ENCODE measurements at regions not wholly inside any gene's neighbourhood (a gene's known extent, or its start where the extent isn't known, plus 50 kb on each side); places are given as distances from the start of the nearest gene placed in this dataset.

GRCh38 chr10:125332548-125333208, 172.3 kb upstream of the CTBP2 start:
- Histone ChIP-seq H3K4me3 (ENCODE audit: extremely low read depth, insufficient read depth, low read length, poor library complexity, severe bottlenecking) (no peak overlapping the region), H3K27ac (ENCODE audit: low read depth, low read length, severe bottlenecking) (no peak overlapping the region), H3K36me3 (ENCODE audit: control insufficient read depth, insufficient read depth, low read length) (no peaks in the 10 kb centered on the region), H3K9me3 (ENCODE audit: control insufficient read depth, low read length) (no peaks in the 10 kb centered on the region), H3K4me1 (ENCODE audit: control insufficient read depth, insufficient read depth, low read length, poor library complexity, severe bottlenecking) (no peaks in the 10 kb centered on the region)
- 83 to 98% methylated on average over 1 to 4 of the region's 6 CpGs for WGBS, 2 experiments (ENCODE audit: insufficient coverage in 2 of 2)

GRCh38 chr10:125331056-125331455, 170.7 kb upstream of the CTBP2 start:
- Histone ChIP-seq H3K4me1 (ENCODE audit: control insufficient read depth, insufficient read depth, low read length, poor library complexity, severe bottlenecking) (no peaks in the 10 kb centered on the region), H3K4me3 (ENCODE audit: extremely low read depth, insufficient read depth, low read length, poor library complexity, severe bottlenecking) (no peak overlapping the region), H3K36me3 (ENCODE audit: control insufficient read depth, insufficient read depth, low read length) (no peaks in the 10 kb centered on the region), H3K9me3 (ENCODE audit: control insufficient read depth, low read length) (no peaks in the 10 kb centered on the region), H3K27ac (ENCODE audit: low read depth, low read length, severe bottlenecking) (no peak overlapping the region)
- WGBS, 2 experiments (ENCODE audit: insufficient coverage in 2 of 2), result 94 to 96% methylated on average over 7 of the region's 7 CpGs

- H3K4me1 ChIP-seq (ENCODE audit: control insufficient read depth, insufficient read depth, low read length, poor library complexity, severe bottlenecking), result no peaks in the 10 kb centered on the region
- 84 to 92% methylated on average over 4 to 6 of the region's 6 CpGs for WGBS, 2 experiments (ENCODE audit: insufficient coverage in 2 of 2)
These were observed 168.7 kb upstream of the CTBP2 start for GRCh38 chr10:125329056-125329455.

GRCh38 chr10:125325326-125325725, 165.0 kb upstream of the CTBP2 start:
- Histone ChIP-seq H3K4me3 (ENCODE audit: extremely low read depth, insufficient read depth, low read length, poor library complexity, severe bottlenecking) (no peak overlapping the region), H3K4me1 (ENCODE audit: control insufficient read depth, insufficient read depth, low read length, poor library complexity, severe bottlenecking) (no peaks in the 10 kb centered on the region), H3K27ac (ENCODE audit: low read depth, low read length, severe bottlenecking) (no peak overlapping the region), H3K9me3 (ENCODE audit: control insufficient read depth, low read length) (no peaks in the 10 kb centered on the region), H3K36me3 (ENCODE audit: control insufficient read depth, insufficient read depth, low read length) (no peaks in the 10 kb centered on the region)
- WGBS, 2 experiments (ENCODE audit: insufficient coverage in 2 of 2), result 91% methylated on average over 1 to 3 of the region's 3 CpGs

More at GRCh38 chr10:125329056-125329455, 168.7 kb upstream of the CTBP2 start:
- Histone ChIP-seq H3K36me3 (ENCODE audit: control insufficient read depth, insufficient read depth, low read length) (no peaks in the 10 kb centered on the region), H3K4me3 (ENCODE audit: extremely low read depth, insufficient read depth, low read length, poor library complexity, severe bottlenecking) (no peak overlapping the region), H3K27ac (ENCODE audit: low read depth, low read length, severe bottlenecking) (no peak overlapping the region), H3K9me3 (ENCODE audit: control insufficient read depth, low read length) (no peaks in the 10 kb centered on the region)

- Histone ChIP-seq H3K9me3 (ENCODE audit: control insufficient read depth, low read length) (no peaks in the 10 kb centered on the region), H3K4me1 (ENCODE audit: control insufficient read depth, insufficient read depth, low read length, poor library complexity, severe bottlenecking) (no peaks in the 10 kb centered on the region), H3K4me3 (ENCODE audit: extremely low read depth, insufficient read depth, low read length, poor library complexity, severe bottlenecking) (no peak overlapping the region), H3K36me3 (ENCODE audit: control insufficient read depth, insufficient read depth, low read length) (no peaks in the 10 kb centered on the region), H3K27ac (ENCODE audit: low read depth, low read length, severe bottlenecking) (no peak overlapping the region)
- 89 to 94% methylated on average over 2 of the region's 3 CpGs for WGBS, 2 experiments (ENCODE audit: insufficient coverage in 2 of 2)
These were observed 156.1 kb upstream of the CTBP2 start for GRCh38 chr10:125316436-125316835.

GRCh38 chr10:125300937-125301336, 140.6 kb upstream of the CTBP2 start:
- H3K4me1 ChIP-seq (ENCODE audit: control insufficient read depth, insufficient read depth, low read length, poor library complexity, severe bottlenecking), result no peaks in the 10 kb centered on the region
- no peak overlapping the region for H3K4me3 ChIP-seq (ENCODE audit: extremely low read depth, insufficient read depth, low read length, poor library complexity, severe bottlenecking)
- no peak overlapping the region for H3K27ac ChIP-seq (ENCODE audit: low read depth, low read length, severe bottlenecking)
- no peaks in the 10 kb centered on the region for H3K36me3 ChIP-seq (ENCODE audit: control insufficient read depth, insufficient read depth, low read length)
- no peaks in the 10 kb centered on the region for H3K9me3 ChIP-seq (ENCODE audit: control insufficient read depth, low read length)
- 83 to 100% methylated on average over 1 of the region's 2 CpGs for WGBS, 2 experiments (ENCODE audit: insufficient coverage in 2 of 2)

- no peaks in the 10 kb centered on the region for H3K36me3 ChIP-seq (ENCODE audit: control insufficient read depth, insufficient read depth, low read length)
- H3K27ac ChIP-seq (ENCODE audit: low read depth, low read length, severe bottlenecking), result no peak overlapping the region
- no peaks in the 10 kb centered on the region for H3K4me1 ChIP-seq (ENCODE audit: control insufficient read depth, insufficient read depth, low read length, poor library complexity, severe bottlenecking)
- no peaks in the 10 kb centered on the region for H3K9me3 ChIP-seq (ENCODE audit: control insufficient read depth, low read length)
- WGBS, 2 experiments (ENCODE audit: insufficient coverage in 2 of 2), result 29 to 86% methylated on average over 1 of the region's 2 CpGs
- H3K4me3 ChIP-seq (ENCODE audit: extremely low read depth, insufficient read depth, low read length, poor library complexity, severe bottlenecking), result no peak overlapping the region
These were observed 139.1 kb upstream of the CTBP2 start for GRCh38 chr10:125299461-125299860.

- WGBS, 2 experiments (ENCODE audit: insufficient coverage in 2 of 2), result 89 to 92% methylated on average over 8 to 9 of the region's 9 CpGs
- no peaks in the 10 kb centered on the region for H3K36me3 ChIP-seq (ENCODE audit: control insufficient read depth, insufficient read depth, low read length)
- H3K9me3 ChIP-seq (ENCODE audit: control insufficient read depth, low read length), result no peaks in the 10 kb centered on the region
- no peaks in the 10 kb centered on the region for H3K4me1 ChIP-seq (ENCODE audit: control insufficient read depth, insufficient read depth, low read length, poor library complexity, severe bottlenecking)
- no peak overlapping the region for H3K27ac ChIP-seq (ENCODE audit: low read depth, low read length, severe bottlenecking)
- H3K4me3 ChIP-seq (ENCODE audit: extremely low read depth, insufficient read depth, low read length, poor library complexity, severe bottlenecking), result no peak overlapping the region
These were observed 136.2 kb upstream of the CTBP2 start for GRCh38 chr10:125296598-125296997.

GRCh38 chr10:125294109-125294508, 133.7 kb upstream of the CTBP2 start:
- WGBS, 2 experiments (ENCODE audit: insufficient coverage in 2 of 2), result no CpG with 5 or more reads among the region's 2 CpGs
- no peaks in the 10 kb centered on the region for H3K4me1 ChIP-seq (ENCODE audit: control insufficient read depth, insufficient read depth, low read length, poor library complexity, severe bottlenecking)
- H3K27ac ChIP-seq (ENCODE audit: low read depth, low read length, severe bottlenecking), result no peak overlapping the region
- H3K36me3 ChIP-seq (ENCODE audit: control insufficient read depth, insufficient read depth, low read length), result no peaks in the 10 kb centered on the region
- no peaks in the 10 kb centered on the region for H3K9me3 ChIP-seq (ENCODE audit: control insufficient read depth, low read length)
- no peak overlapping the region for H3K4me3 ChIP-seq (ENCODE audit: extremely low read depth, insufficient read depth, low read length, poor library complexity, severe bottlenecking)

- H3K4me1 ChIP-seq (ENCODE audit: control insufficient read depth, insufficient read depth, low read length, poor library complexity, severe bottlenecking), result no peaks in the 10 kb centered on the region
- WGBS, 2 experiments (ENCODE audit: insufficient coverage in 2 of 2), result 88 to 96% methylated on average over 6 to 7 of the region's 9 CpGs
- H3K9me3 ChIP-seq (ENCODE audit: control insufficient read depth, low read length), result no peaks in the 10 kb centered on the region
- no peaks in the 10 kb centered on the region for H3K36me3 ChIP-seq (ENCODE audit: control insufficient read depth, insufficient read depth, low read length)
- no peak overlapping the region for H3K27ac ChIP-seq (ENCODE audit: low read depth, low read length, severe bottlenecking)
- H3K4me3 ChIP-seq (ENCODE audit: extremely low read depth, insufficient read depth, low read length, poor library complexity, severe bottlenecking), result no peak overlapping the region
These were observed 131.5 kb upstream of the CTBP2 start for GRCh38 chr10:125291836-125292235.

- Histone ChIP-seq H3K4me1 (ENCODE audit: control insufficient read depth, insufficient read depth, low read length, poor library complexity, severe bottlenecking) (no peaks in the 10 kb centered on the region), H3K4me3 (ENCODE audit: extremely low read depth, insufficient read depth, low read length, poor library complexity, severe bottlenecking) (no peak overlapping the region)
- WGBS, 2 experiments (ENCODE audit: insufficient coverage in 2 of 2), result no CpG with 5 or more reads among the region's 1 CpG
These were observed 129.1 kb upstream of the CTBP2 start for GRCh38 chr10:125289461-125289860.

More at GRCh38 chr10:125289461-125289860, 129.1 kb upstream of the CTBP2 start:
- Histone ChIP-seq H3K27ac (ENCODE audit: low read depth, low read length, severe bottlenecking) (no peak overlapping the region), H3K36me3 (ENCODE audit: control insufficient read depth, insufficient read depth, low read length) (no peaks in the 10 kb centered on the region), H3K9me3 (ENCODE audit: control insufficient read depth, low read length) (no peaks in the 10 kb centered on the region)

Measured in mesodermal cell (in vitro differentiated cells).